ENCODE measurements at regions not wholly inside any gene's neighbourhood (a gene's known extent, or its start where the extent isn't known, plus 50 kb on each side); places are given as distances from the start of the nearest gene placed in this dataset.

- intact Hi-C loops (cut with DNase I), result loop anchor here (10.0 kb wide), 1 partner anchor 49 kb away; no protein-coding TSS in a partner anchor
- no peak for DNase-seq (ENCODE audit: low spot score)
Measured at GRCh38 chr9:81375187-81376100, 313.9 kb downstream of the TLE1 start.

- intact Hi-C loops (cut with DNase I), result loop anchor here (10.0 kb wide), 1 partner anchor 50 kb away; no protein-coding TSS in a partner anchor
- DNase-seq (ENCODE audit: low spot score), result no peak
Measured at GRCh38 chr9:81374459-81375186, 314.7 kb downstream of the TLE1 start.

DNA sequence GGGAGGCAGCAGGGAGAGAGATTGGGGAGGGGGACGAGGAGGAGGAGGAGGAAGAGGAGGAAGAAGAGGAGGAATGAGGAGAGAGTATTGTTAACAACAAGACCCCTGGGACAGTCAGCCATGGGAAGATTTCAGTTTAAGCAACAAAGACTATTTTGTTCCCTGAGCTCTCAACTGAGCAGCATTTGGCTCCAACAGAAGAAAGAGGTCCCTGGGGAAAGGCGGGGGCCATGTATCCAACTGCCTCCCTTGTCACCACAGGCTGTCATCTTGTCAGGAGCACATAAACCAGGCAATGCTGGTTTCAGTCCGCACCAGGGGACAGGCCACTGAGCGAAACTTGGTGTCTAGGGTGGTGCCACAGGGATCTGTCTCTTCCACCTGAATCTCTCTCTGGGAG is 316.1 kb downstream of the TLE1 start:
- DNase-seq (ENCODE audit: low spot score), result no peak
- intact Hi-C loops (cut with DNase I), result loop anchor here (10.0 kb wide), 1 partner anchor 52 kb away; no protein-coding TSS in a partner anchor

DNA sequence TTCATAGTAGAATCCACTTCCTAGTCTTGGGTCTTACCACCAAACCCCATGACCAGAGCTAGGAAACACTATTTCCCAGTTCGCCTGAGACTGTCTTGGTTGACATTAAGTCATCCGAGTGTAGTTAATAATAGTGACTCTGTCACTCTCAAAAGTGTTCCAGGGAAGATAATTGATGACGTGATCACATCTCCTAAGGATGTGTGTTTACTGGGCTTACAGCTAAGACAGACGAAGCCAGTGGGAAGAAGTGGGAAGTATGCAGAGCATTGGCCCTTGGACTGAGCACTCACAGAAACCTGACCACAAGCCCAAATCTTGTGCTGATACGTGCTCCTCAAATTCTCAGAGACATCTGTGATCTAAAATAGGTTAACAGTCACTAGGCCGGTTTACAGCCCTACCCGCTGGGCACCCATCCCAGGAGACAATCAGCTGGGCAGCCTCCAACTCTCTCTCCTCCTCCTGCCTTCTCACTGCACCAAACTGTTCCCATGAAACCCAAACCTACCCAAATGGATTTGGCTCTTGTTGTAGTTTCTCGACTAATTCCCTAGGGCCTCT is 316.6 kb downstream of the TLE1 start:
- intact Hi-C loops (cut with DNase I), result loop anchor here (10.0 kb wide), 1 partner anchor 52 kb away; no protein-coding TSS in a partner anchor
- DNase-seq (ENCODE audit: low spot score), result no peak

- intact Hi-C loops (cut with DNase I), result loop anchor here (10.0 kb wide), 1 partner anchor 53 kb away; no protein-coding TSS in a partner anchor
- no peak for DNase-seq (ENCODE audit: low spot score)
Measured at GRCh38 chr9:81371824-81372223, 317.5 kb downstream of the TLE1 start.

DNA sequence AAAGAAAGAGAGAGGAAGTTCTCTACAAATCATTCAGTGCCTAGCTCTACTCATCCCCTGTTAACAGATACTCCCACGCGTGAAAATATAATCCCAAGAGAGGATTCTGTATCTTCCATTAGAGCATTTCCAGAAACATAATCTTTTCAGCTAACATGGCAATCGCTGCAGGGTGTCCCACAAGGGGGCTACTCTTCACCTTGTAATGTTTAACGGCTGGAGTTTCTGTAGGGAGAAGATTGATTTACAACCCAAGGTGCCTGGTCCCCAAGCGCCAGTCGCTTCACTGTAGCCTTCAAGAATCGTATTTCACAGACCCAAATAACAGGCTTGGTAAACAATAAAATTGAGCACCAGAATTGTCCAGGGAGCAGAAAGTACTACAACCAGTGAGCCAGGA is 318.7 kb downstream of the TLE1 start:
- intact Hi-C loops (cut with DNase I), result loop anchor here (10.0 kb wide), 1 partner anchor 54 kb away; no protein-coding TSS in a partner anchor
- DNase-seq (ENCODE audit: low spot score), result no peak

DNA sequence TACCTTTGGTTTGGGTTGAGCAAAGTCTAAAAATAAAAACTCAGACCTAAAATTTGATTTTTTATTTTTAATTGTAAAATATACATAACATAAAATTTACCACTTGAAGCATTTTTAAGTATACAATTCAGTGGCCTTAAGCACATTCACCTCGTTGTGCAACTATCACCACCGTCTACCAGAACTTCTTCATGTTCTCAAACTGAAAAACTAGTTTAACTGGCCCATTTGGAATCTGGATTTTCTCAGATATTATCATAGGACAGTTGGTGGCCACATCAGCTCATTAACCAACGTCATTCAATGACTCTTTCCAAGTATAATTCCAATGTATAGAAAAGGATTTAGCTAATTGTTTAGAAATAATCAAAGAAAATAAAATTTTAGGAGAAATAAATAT is 319.3 kb downstream of the TLE1 start:
- DNase-seq (ENCODE audit: low spot score), result no peak
- intact Hi-C loops (cut with DNase I), result loop anchor here (10.0 kb wide), 1 partner anchor 55 kb away; no protein-coding TSS in a partner anchor

- intact Hi-C loops (cut with DNase I), result no loop called here
- no peak for DNase-seq (ENCODE audit: low spot score)
Measured at GRCh38 chr9:81369121-81369520, 320.2 kb downstream of the TLE1 start.

GRCh38 chr9:81363916-81364480 is 325.3 kb downstream of the TLE1 start:
- no peak for DNase-seq (ENCODE audit: low spot score)
- intact Hi-C loops (cut with DNase I), result no loop called here

GRCh38 chr9:81361296-81361695 is 328.1 kb downstream of the TLE1 start:
- intact Hi-C loops (cut with DNase I), result no loop called here
- no peak for DNase-seq (ENCODE audit: low spot score)

DNA sequence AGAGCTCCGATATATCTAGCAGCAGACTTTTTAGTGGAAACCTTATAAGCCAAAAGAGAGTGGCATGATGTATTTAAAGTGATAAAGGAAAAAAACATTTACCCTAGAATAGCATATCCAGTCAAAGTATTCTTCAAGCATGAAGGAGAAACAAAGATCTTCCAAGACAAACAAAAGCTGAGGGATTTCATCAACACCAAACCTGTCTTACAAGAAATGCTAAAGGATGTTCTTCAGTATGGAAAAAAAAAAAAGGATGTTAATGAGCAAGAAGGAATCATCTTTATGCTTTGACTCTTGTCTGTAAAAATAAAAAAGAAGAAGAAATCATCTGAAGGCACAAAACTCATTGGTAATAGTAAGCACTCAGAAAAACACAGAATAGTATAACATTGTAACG is 338.2 kb downstream of the TLE1 start:
- DNase-seq (ENCODE audit: low spot score), result no peak
- intact Hi-C loops (cut with DNase I), result no loop called here

- intact Hi-C loops (cut with DNase I), result no loop called here
- DNase-seq (ENCODE audit: low spot score), result no peak
Measured at GRCh38 chr9:81344366-81344765, 345.0 kb downstream of the TLE1 start.

DNA sequence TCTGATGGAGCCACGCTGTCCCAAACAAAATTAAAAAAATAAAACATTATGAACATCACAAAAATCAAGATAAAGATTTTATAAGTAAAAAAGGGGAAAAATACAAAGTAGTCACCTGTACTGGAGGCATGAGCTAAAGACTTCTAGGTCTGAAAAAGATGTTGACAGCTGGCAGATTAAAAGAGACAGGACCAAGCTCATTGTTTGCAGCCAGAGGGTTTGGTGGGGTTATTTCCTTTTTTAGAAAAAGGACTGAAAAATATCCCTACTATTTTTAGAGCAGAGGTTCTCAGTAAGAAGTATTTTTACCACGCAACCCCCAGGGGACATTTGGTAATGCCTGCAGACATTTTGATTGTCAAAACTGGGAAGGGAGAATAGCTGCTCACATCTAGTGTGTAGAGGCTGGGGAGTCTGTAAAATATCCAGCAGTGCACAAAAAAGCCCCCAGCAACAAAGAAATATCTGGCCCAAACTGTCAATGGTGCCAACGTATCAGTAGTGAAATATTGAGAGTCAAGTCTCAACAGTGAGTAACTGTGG is 353.4 kb downstream of the TLE1 start:
- intact Hi-C loops (cut with DNase I), result no loop called here
- DNase-seq (ENCODE audit: low spot score), result no peak

GRCh38 chr9:81321551-81321950 is 367.8 kb downstream of the TLE1 start:
- no peak for DNase-seq (ENCODE audit: low spot score)
- intact Hi-C loops (cut with DNase I), result no loop called here

GRCh38 chr9:81320909-81321482 is 368.4 kb downstream of the TLE1 start:
- DNase-seq (ENCODE audit: low spot score), result no peak
- intact Hi-C loops (cut with DNase I), result no loop called here

GRCh38 chr9:81318571-81318970 is 370.8 kb downstream of the TLE1 start:
- DNase-seq (ENCODE audit: low spot score), result no peak
- intact Hi-C loops (cut with DNase I), result no loop called here

- intact Hi-C loops (cut with DNase I), result no loop called here
- DNase-seq (ENCODE audit: low spot score), result no peak
Measured at GRCh38 chr9:81317939-81318338, 371.4 kb downstream of the TLE1 start.

- intact Hi-C loops (cut with DNase I), result no loop called here
- DNase-seq (ENCODE audit: low spot score), result no peak
Measured at GRCh38 chr9:81317223-81317622, 372.1 kb downstream of the TLE1 start.

DNA sequence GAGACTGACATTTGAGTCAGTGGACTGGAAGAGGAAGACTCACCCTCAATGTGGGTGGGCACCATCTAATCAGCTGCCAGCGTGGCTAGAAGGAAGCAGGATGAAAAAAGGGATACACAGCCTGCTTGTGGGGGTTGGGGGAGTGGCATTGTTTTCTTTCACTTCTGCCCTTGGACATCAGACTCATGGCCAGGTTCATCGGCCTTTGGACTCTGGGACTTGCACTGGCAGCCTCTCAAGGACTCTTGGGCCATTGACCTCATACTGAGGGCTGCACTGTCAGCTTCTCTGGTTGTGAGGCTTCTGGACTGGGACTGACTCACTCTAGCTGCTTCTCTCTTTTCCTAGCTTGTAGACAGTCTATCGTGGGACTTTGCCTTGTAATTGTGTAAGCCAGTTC is 374.9 kb downstream of the TLE1 start:
- intact Hi-C loops (cut with DNase I), result no loop called here
- DNase-seq (ENCODE audit: low spot score), result no peak

All from cardiac septum (tissue), 1 donor.